Loucy (cell line): ENCODE measurements at regions not wholly inside any gene's neighbourhood (a gene's known extent, or its start where the extent isn't known, plus 50 kb on each side); places are given as distances from the start of the nearest gene placed in this dataset.
"Not testable (repeated sequence)": the region's sequence is repeated elsewhere in the genome, so short reads cannot be mapped to it uniquely, and the experiment has no call there.

ENCODE experiments used
- H2AFZ ChIP-seq: fragments of 200-600 bp; sonication (generic); 2 replicates; pipeline ENCODE4 v1.6.0; 2016; ENCODE audit warnings: antibody characterized with exemption, mild to moderate bottlenecking, low read length, moderate library complexity
- H3F3A ChIP-seq: fragments of 200-600 bp; 2 replicates; pipeline ENCODE4 v1.6.0; 2016; ENCODE audit warnings: antibody characterized with exemption, low read depth, mild to moderate bottlenecking
- H3K27me3 ChIP-seq: fragments of 200-600 bp; sonication (generic); 2 replicates; pipeline ENCODE4 v1.6.1; 2014; ENCODE audit warnings: low read length, mild to moderate bottlenecking; ENCODE audit not compliant: insufficient read depth, poor library complexity, severe bottlenecking
- H3K36me3 ChIP-seq: fragments of 200-600 bp; sonication (generic); 2 replicates; pipeline ENCODE4 v1.6.1; 2016; ENCODE audit warnings: low read length; ENCODE audit not compliant: insufficient read depth
- H3K4me1 ChIP-seq: fragments of 200-600 bp; sonication (generic); 2 replicates; pipeline ENCODE4 v1.5.1; 2014; ENCODE audit warnings: low read length, mild to moderate bottlenecking; ENCODE audit not compliant: insufficient read depth, poor library complexity, severe bottlenecking
- H3K4me2 ChIP-seq: fragments of 200-600 bp; sonication (generic); 2 replicates; pipeline ENCODE4 v1.6.0; 2014; ENCODE audit warnings: antibody characterized with exemption, low read length, low read depth, mild to moderate bottlenecking; ENCODE audit not compliant: poor library complexity, severe bottlenecking
- H3K4me3 ChIP-seq: fragments of 200-600 bp; sonication (generic); 2 replicates; pipeline ENCODE4 v1.5.1; 2014; ENCODE audit warnings: low read length, mild to moderate bottlenecking, mixed read lengths; ENCODE audit not compliant: poor library complexity, severe bottlenecking
- H3K79me2 ChIP-seq: fragments of 200-600 bp; sonication (generic); 2 replicates; pipeline ENCODE4 v1.6.1; 2014; ENCODE audit warnings: low read length; ENCODE audit not compliant: insufficient read depth
- H3K9ac ChIP-seq: fragments of 200-600 bp; sonication (generic); 2 replicates; pipeline ENCODE4 v1.6.0; 2014; ENCODE audit warnings: mild to moderate bottlenecking, low read depth, low read length, moderate library complexity; ENCODE audit not compliant: poor library complexity, severe bottlenecking
- H3K9me2 ChIP-seq: fragments of 200-600 bp; sonication (generic); replicated peaks from 2 replicates; pipeline ENCODE4 v1.6.1; 2016; ENCODE audit warnings: low read depth, low read length, mixed read lengths
- H3K9me3 ChIP-seq: fragments of 200-600 bp; sonication (generic); 2 replicates; pipeline ENCODE4 v1.6.1; 2014; ENCODE audit warnings: mild to moderate bottlenecking, antibody characterized with exemption, low read length, low read depth; ENCODE audit not compliant: insufficient read depth
- H4K20me1 ChIP-seq: fragments of 200-600 bp; sonication (generic); 2 replicates; pipeline ENCODE4 v1.6.0; 2014; ENCODE audit warnings: antibody characterized with exemption, low read length, mild to moderate bottlenecking; ENCODE audit not compliant: insufficient read depth, poor library complexity, severe bottlenecking
- CTCF ChIP-seq: fragments of 200-600 bp; sonication (generic); conservative IDR thresholded peaks from 2 replicates; pipeline ENCODE4 v1.5.1; 2014; ENCODE audit warnings: mild to moderate bottlenecking, antibody characterized with exemption, low read length
- EZH2phosphoT487 ChIP-seq: fragments of 200-600 bp; IDR thresholded peaks from 2 replicates; pipeline ENCODE4 v1.6.1; 2018; ENCODE audit warnings: antibody characterized with exemption, mild to moderate bottlenecking, moderate library complexity, borderline replicate concordance

GRCh38 chr13:105672881-105673280 is 862.6 kb downstream of the EFNB2 start:
- Histone ChIP-seq H3K9me2 (no peaks in the 10 kb centered on the region), H3K79me2 (no peaks in the 10 kb centered on the region), H3K4me2 (no peak overlapping the region), H3F3A (no peaks in the 10 kb centered on the region), H3K4me3 (no peak overlapping the region), H3K27me3 (no peaks in the 10 kb centered on the region), H3K9ac (no peak overlapping the region), H4K20me1 (no peaks in the 10 kb centered on the region), H3K36me3 (no peaks in the 10 kb centered on the region), H3K4me1 (no peaks in the 10 kb centered on the region), H3K9me3 (no peaks in the 10 kb centered on the region), H2AFZ (no peak overlapping the region)
- no peak for TF ChIP-seq EZH2phosphoT487

DNA sequence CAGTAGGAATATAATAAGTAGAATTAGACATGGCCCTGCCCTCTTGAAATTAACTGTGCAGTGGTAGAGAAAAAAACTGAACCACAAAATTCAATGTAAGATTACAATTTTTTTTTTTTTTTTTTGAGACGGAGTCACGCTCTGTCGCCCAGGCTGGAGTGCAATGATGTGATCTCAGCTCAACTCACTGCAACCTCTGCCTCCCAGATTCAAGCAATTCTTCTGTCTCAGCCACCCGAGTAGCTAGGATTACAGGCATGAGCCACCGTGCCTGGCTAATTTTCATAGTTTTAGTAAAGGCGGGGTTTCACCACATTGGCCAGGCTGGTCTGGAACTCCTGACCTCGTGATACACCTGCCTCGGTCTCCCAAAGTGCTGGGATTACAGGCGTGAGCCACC is 864.3 kb downstream of the EFNB2 start:
- H3F3A ChIP-seq, H3K4me3 ChIP-seq, H2AFZ ChIP-seq, H3K4me2 ChIP-seq, H3K9me3 ChIP-seq, H4K20me1 ChIP-seq, H3K9me2 ChIP-seq, H3K4me1 ChIP-seq, H3K79me2 ChIP-seq, H3K9ac ChIP-seq, H3K27me3 ChIP-seq, H3K36me3 ChIP-seq: not testable (repeated sequence)

DNA sequence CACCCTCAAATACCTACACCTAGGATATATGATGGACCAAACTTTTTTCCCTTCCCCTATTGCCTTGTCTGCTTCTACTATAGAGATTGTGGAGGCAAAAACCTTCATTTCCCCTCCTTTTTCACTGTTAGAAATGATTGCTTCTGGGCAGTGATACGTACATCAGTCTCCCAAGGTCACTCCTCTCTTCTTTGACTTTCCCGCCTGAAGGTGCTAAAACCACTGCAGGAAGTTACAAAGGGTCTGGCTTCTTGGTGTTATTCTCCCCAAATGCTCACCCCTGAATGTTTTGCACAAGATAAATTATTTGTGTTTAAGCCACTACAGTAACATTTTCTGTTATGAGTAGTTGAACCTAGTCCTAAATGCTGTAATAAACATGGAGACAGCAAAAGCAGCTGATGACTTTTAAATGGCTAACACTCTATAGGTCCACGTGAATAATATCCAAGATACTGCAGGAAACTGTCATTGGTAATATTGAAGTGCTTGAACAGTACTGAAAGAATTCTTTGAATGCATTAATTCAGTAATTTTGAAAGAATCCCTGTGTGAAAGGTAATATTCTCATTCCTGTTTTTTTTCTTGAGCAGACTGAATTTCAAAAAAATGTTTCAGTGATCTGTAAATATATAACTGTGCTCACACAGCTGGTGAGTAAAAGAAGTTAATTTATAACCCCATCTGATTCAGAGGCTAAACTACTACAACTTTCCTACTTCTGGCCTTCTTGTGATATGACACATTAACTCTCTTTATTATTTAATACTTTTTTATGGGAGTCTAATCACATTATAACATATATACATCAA is 865.1 kb downstream of the EFNB2 start:
- no peaks in the 10 kb centered on the region for H3K27me3 ChIP-seq
- H3K9ac ChIP-seq: no peak overlapping the region
- H3K4me3 ChIP-seq: no peak overlapping the region
- H3K9me2 ChIP-seq: no peaks in the 10 kb centered on the region
- H3K4me1 ChIP-seq: no peaks in the 10 kb centered on the region
- H3K79me2 ChIP-seq: no peaks in the 10 kb centered on the region
- no peaks in the 10 kb centered on the region for H3K36me3 ChIP-seq
- TF ChIP-seq EZH2phosphoT487: no peak
- TF ChIP-seq CTCF: no peak
- no peaks in the 10 kb centered on the region for H3F3A ChIP-seq
- no peak overlapping the region for H3K4me2 ChIP-seq
- H3K9me3 ChIP-seq: no peaks in the 10 kb centered on the region
- H2AFZ ChIP-seq: no peak overlapping the region
- H4K20me1 ChIP-seq: no peaks in the 10 kb centered on the region

- H3F3A ChIP-seq: no peaks in the 10 kb centered on the region
- no peaks in the 10 kb centered on the region for H3K9me3 ChIP-seq
- H3K4me3 ChIP-seq: no peak overlapping the region
- H3K9me2 ChIP-seq: no peaks in the 10 kb centered on the region
- H4K20me1 ChIP-seq: no peaks in the 10 kb centered on the region
- H3K27me3 ChIP-seq: no peaks in the 10 kb centered on the region
- no peaks in the 10 kb centered on the region for H3K79me2 ChIP-seq
- no peaks in the 10 kb centered on the region for H3K4me1 ChIP-seq
- H3K36me3 ChIP-seq: no peaks in the 10 kb centered on the region
- no peak overlapping the region for H3K9ac ChIP-seq
- no peak for TF ChIP-seq CTCF
- no peak for TF ChIP-seq EZH2phosphoT487
- no peak overlapping the region for H3K4me2 ChIP-seq
- H2AFZ ChIP-seq: no peak overlapping the region
Observed at GRCh38 chr13:105665284-105665683, 870.2 kb downstream of the EFNB2 start.
